ENCODE measurements at regions not wholly inside any gene's neighbourhood (a gene's known extent, or its start where the extent isn't known, plus 50 kb on each side); places are given as distances from the start of the nearest gene placed in this dataset.
"Not testable (repeated sequence)": the region's sequence is repeated elsewhere in the genome, so short reads cannot be mapped to it uniquely, and the experiment has no call there.

- no peak for DNase-seq (ENCODE audit: extremely low read depth, low read depth)
- TF ChIP-seq, protein P1, sequence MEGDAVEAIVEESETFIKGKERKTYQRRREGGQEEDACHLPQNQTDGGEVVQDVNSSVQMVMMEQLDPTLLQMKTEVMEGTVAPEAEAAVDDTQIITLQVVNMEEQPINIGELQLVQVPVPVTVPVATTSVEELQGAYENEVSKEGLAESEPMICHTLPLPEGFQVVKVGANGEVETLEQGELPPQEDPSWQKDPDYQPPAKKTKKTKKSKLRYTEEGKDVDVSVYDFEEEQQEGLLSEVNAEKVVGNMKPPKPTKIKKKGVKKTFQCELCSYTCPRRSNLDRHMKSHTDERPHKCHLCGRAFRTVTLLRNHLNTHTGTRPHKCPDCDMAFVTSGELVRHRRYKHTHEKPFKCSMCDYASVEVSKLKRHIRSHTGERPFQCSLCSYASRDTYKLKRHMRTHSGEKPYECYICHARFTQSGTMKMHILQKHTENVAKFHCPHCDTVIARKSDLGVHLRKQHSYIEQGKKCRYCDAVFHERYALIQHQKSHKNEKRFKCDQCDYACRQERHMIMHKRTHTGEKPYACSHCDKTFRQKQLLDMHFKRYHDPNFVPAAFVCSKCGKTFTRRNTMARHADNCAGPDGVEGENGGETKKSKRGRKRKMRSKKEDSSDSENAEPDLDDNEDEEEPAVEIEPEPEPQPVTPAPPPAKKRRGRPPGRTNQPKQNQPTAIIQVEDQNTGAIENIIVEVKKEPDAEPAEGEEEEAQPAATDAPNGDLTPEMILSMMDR (IDR thresholded peaks at IDR 0.05; ENCODE audit: low read depth, low read length, missing control alignments): no peak
- no peak overlapping the region for H3K4me3 ChIP-seq (replicated peaks; ENCODE audit: low read depth, low read length)
Observed at GRCh38 chr14:71762575-71762974, 169.7 kb upstream of the RGS6 start.

GRCh38 chr14:71764701-71765382 lies 167.4 kb upstream of the RGS6 start:
- DNase-seq (ENCODE audit: extremely low read depth, low read depth): no peak
- TF ChIP-seq, protein P1 (IDR thresholded peaks at IDR 0.05; ENCODE audit: low read depth, low read length, missing control alignments): no peak
- H3K4me3 ChIP-seq (replicated peaks; ENCODE audit: low read depth, low read length): no peak overlapping the region

DNA sequence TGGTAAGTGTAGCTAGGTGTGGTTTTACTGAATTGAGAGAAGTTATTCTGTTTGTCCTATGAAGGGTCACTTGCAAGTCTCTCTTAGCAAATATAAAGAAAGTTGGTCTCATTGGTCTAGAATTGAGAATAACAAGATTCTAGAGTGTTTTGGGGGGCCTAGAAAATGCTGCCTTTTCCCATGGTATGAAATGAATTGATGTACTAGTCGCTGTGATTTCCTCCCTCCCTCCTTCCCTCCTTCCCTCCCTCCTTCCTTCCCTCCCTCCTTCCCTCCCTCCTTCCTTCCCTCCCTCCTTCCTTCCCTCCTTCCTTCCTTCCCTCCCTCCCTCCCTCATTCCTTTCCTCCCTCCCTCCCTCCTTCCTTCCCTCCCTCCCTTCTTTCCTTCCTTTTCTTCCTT lies 166.7 kb upstream of the RGS6 start:
- TF ChIP-seq, protein P1 (IDR thresholded peaks at IDR 0.05; ENCODE audit: low read depth, low read length, missing control alignments): no peak
- DNase-seq (ENCODE audit: extremely low read depth, low read depth): no peak
- H3K4me3 ChIP-seq (replicated peaks; ENCODE audit: low read depth, low read length): no peak overlapping the region

- TF ChIP-seq, protein P1 (IDR thresholded peaks at IDR 0.05; ENCODE audit: low read depth, low read length, missing control alignments): no peak
- no peak overlapping the region for H3K4me3 ChIP-seq (replicated peaks; ENCODE audit: low read depth, low read length)
- DNase-seq (ENCODE audit: extremely low read depth, low read depth): no peak
Observed at GRCh38 chr14:71770431-71770830, 161.8 kb upstream of the RGS6 start.

DNA sequence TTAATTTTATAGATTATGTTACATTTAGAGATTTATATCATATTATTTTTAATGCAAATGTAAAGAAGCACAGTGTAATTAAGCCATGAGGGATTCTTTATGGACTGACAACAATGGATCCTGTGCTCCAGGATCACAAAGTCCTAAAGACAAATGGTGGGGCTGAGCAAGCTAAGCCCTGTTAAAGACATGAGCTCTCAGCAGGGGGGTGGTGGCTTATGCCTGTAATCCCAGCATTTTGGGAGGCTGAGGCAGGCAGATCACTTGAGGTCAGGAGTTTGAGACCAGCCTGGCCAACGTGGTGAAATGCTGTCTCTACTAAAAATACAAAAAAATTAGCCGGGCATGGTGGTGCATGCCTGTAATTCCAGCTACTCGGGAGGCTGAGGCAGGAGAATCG lies 160.8 kb upstream of the RGS6 start:
- H3K4me3 ChIP-seq (replicated peaks; ENCODE audit: low read depth, low read length); DNase-seq (ENCODE audit: extremely low read depth, low read depth): not testable (repeated sequence)

DNA sequence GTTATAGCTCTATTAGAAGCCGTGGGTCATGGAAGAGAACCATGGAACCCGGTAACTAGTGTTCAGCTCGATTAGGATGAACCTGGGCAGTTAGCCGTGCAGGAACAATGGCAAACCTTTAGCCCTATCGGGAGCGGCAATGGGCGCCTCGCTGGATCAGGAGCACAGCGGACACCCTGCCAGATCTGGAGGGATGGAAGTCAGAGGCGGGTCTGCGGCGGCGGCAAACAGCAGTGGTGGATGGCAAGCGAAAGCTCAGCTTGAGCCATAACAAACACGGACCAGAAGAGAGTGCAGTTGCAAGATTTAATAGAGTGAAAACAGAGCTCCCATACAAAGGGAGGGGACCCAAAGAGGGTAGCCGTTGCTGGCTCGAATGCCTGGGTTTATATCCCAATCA lies 160.2 kb upstream of the RGS6 start:
- not testable (repeated sequence) for H3K4me3 ChIP-seq (replicated peaks; ENCODE audit: low read depth, low read length); DNase-seq (ENCODE audit: extremely low read depth, low read depth)

- H3K4me3 ChIP-seq (replicated peaks; ENCODE audit: low read depth, low read length): no peak overlapping the region
- TF ChIP-seq, protein P1 (IDR thresholded peaks at IDR 0.05; ENCODE audit: low read depth, low read length, missing control alignments): no peak
- DNase-seq (ENCODE audit: extremely low read depth, low read depth): no peak
Observed at GRCh38 chr14:71773898-71774481, 158.2 kb upstream of the RGS6 start.

Data from HFF-Myc (cell line).